Neuronal stem cell (in vitro differentiated cells): ENCODE measurements at regions not wholly inside any gene's neighbourhood (a gene's known extent, or its start where the extent isn't known, plus 50 kb on each side); places are given as distances from the start of the nearest gene placed in this dataset.

ENCODE experiments used
- DNase-seq: peaks from one replicate; pipeline ENCODE4 v3.0.0-alpha.2; 2013; ENCODE audit warnings: low spot score
- H2AFZ ChIP-seq: one replicate; pipeline ENCODE4 v1.6.1; 2013; ENCODE audit warnings: mild to moderate bottlenecking, low read length, inconsistent platforms
- H2AK5ac ChIP-seq: 2 replicates; pipeline ENCODE4 v1.6.1; 2013; ENCODE audit warnings: low read depth, mild to moderate bottlenecking, inconsistent platforms, low read length, moderate library complexity, mixed read lengths
- H2BK120ac ChIP-seq: 2 replicates; pipeline ENCODE4 v1.6.1; 2013; ENCODE audit warnings: low read depth, mild to moderate bottlenecking, inconsistent platforms, low read length, moderate library complexity, mixed read lengths
- H2BK12ac ChIP-seq: one replicate; pipeline ENCODE4 v1.6.1; 2013; ENCODE audit warnings: low read length, inconsistent platforms
- H2BK15ac ChIP-seq: 2 replicates; pipeline ENCODE4 v1.6.1; 2013; ENCODE audit warnings: mild to moderate bottlenecking, low read length, inconsistent platforms, mixed read lengths
- H2BK5ac ChIP-seq: one replicate; pipeline ENCODE4 v1.6.1; 2013; ENCODE audit warnings: inconsistent platforms, mild to moderate bottlenecking, low read length, moderate library complexity
- H3K14ac ChIP-seq: one replicate; pipeline ENCODE4 v1.6.1; 2013; ENCODE audit warnings: low read length, inconsistent platforms
- H3K18ac ChIP-seq: 2 replicates; pipeline ENCODE4 v1.6.1; 2013; ENCODE audit warnings: low read length, inconsistent platforms
- H3K23ac ChIP-seq: 2 replicates; pipeline ENCODE4 v1.6.1; 2013; ENCODE audit warnings: low read depth, mild to moderate bottlenecking, mixed read lengths, low read length, inconsistent platforms; ENCODE audit not compliant: poor library complexity
- H3K27ac ChIP-seq: replicated peaks from 3 replicates; pipeline ENCODE4 v1.5.1; 2013; ENCODE audit warnings: low read length, inconsistent platforms
- H3K27me3 ChIP-seq, 3 experiments: 2 replicates each; pipeline ENCODE4 v1.6.1; 2013; ENCODE audit warnings: low read length in 3 of 3, mild to moderate bottlenecking in 2 of 3, inconsistent platforms in 1 of 3, low read depth in 1 of 3, mixed read lengths in 1 of 3, moderate library complexity in 1 of 3; ENCODE audit not compliant: control insufficient read depth in 3 of 3, insufficient read depth in 3 of 3
- H3K36me3 ChIP-seq, 2 donors: replicated peaks in 1 of 2; 2 replicates each; pipeline ENCODE4 v1.6.1; 2013; ENCODE audit warnings: low read length in 2 of 2; ENCODE audit not compliant: control insufficient read depth in 2 of 2, insufficient read depth in 2 of 2
- H3K4ac ChIP-seq: 2 replicates; pipeline ENCODE4 v1.6.1; 2013; ENCODE audit warnings: inconsistent platforms, mild to moderate bottlenecking, low read length, moderate library complexity
- H3K4me1 ChIP-seq, 2 donors: 1 replicate in 1 of 2; 2 replicates in 1 of 2; pipeline ENCODE4 v1.6.1; 2013; ENCODE audit warnings: low read length in 2 of 2, low read depth in 1 of 2; ENCODE audit not compliant: control insufficient read depth in 2 of 2, insufficient read depth in 1 of 2
- H3K4me2 ChIP-seq: one replicate; pipeline ENCODE4 v1.6.1; 2013; ENCODE audit warnings: mild to moderate bottlenecking, low read length, inconsistent platforms; ENCODE audit not compliant: insufficient read depth, poor library complexity, severe bottlenecking
- H3K4me3 ChIP-seq, 2 donors: 2 replicates each; pipeline ENCODE4 v1.5.1; 2013; ENCODE audit warnings: low read length in 2 of 2, mild to moderate bottlenecking in 2 of 2, inconsistent platforms in 1 of 2, moderate library complexity in 1 of 2
- H3K79me1 ChIP-seq: one replicate; pipeline ENCODE4 v1.6.1; 2013; ENCODE audit warnings: low read depth, mild to moderate bottlenecking, inconsistent platforms, low read length, moderate library complexity
- H3K9ac ChIP-seq: one replicate; pipeline ENCODE4 v1.6.1; 2013; ENCODE audit warnings: mild to moderate bottlenecking, low read depth, low read length, inconsistent platforms; ENCODE audit not compliant: poor library complexity
- H3K9me3 ChIP-seq, 2 donors: replicated peaks in 1 of 2; 2 replicates each; pipeline versions ENCODE3 to v1.6.1; 2013; ENCODE audit warnings: low read length in 2 of 2, mild to moderate bottlenecking in 2 of 2, inconsistent platforms in 1 of 2, low read depth in 1 of 2, mixed read lengths in 1 of 2, moderate library complexity in 1 of 2; ENCODE audit not compliant: control insufficient read depth in 2 of 2, insufficient read depth in 1 of 2
- H4K8ac ChIP-seq: one replicate; pipeline ENCODE4 v1.6.1; 2013; ENCODE audit warnings: low read depth, mild to moderate bottlenecking, inconsistent platforms, low read length, moderate library complexity
- H4K91ac ChIP-seq: one replicate; pipeline ENCODE4 v1.6.1; 2013; ENCODE audit warnings: low read length, low read depth, mild to moderate bottlenecking, inconsistent platforms; ENCODE audit not compliant: poor library complexity
- WGBS, 2 donors: extraction: QIAGEN DNeasy Blood & Tissue Kit; methylation state at CpG; one replicate each; pipeline ENCODE4 v1.1.7; 2013; ENCODE audit warnings: missing lambda C conversion rate in 2 of 2, mixed read lengths in 1 of 2; ENCODE audit not compliant: insufficient read length in 2 of 2, insufficient replicate concordance in 1 of 2; ENCODE audit errors: extremely low coverage in 2 of 2; 5-methylcytosine and 5-hydroxymethylcytosine counted together

DNA sequence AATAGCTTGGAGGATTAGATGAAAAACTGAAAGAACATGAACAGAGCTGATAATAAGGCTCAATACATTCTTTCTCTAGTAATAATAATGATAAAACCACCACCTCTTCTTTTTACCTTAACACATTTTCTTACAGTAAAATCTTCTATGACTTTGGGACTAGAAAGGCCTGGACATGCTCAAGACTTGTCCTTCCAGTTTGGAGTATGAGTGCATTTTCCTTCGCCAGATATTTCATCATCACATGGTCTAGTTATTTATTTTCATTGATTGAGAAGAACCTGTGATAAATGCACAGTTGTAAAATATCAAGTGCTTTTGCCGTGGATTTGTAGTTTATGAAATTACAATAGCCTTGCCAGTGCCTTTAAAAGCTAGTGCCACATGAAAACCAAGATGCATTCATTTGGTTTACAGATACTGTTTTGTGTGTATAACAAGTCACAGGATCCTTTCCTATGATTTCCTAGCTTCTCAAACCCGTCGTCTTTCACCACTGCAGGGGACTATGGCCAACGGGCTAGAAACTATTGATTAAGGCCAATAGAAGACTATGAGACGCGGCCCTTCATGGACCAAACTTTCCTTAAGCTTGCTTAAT lies 200.2 kb upstream of the ZNF217 start:
- Histone ChIP-seq H2BK5ac (no peak overlapping the region), H2BK120ac (no peak overlapping the region), H3K14ac (no peak overlapping the region), H3K4me1 (peaks cover 0 to 6% of the 10 kb centered on the region in 2 donors), H2BK12ac (no peak overlapping the region), H3K27ac (no peak overlapping the region), H3K4me3 (no peak overlapping the region), H4K8ac (no peak overlapping the region), H2AFZ (no peak overlapping the region), H3K23ac (no peak overlapping the region), H3K18ac (no peak overlapping the region), H3K79me1 (no peaks in the 10 kb centered on the region), H3K4ac (no peak overlapping the region), H3K36me3 (no peaks in the 10 kb centered on the region), H3K4me2 (no peak overlapping the region), H2BK15ac (no peak overlapping the region), H4K91ac (no peak overlapping the region), H2AK5ac (no peak overlapping the region), H3K9ac (no peak overlapping the region), H3K27me3 (no peaks in the 10 kb centered on the region), H3K9me3 (peaks cover 0 to 2% of the 10 kb centered on the region in 2 donors)
- WGBS, 2 donors, result no CpG with 5 or more reads among the region's 7 CpGs
- no peak for DNase-seq

DNA sequence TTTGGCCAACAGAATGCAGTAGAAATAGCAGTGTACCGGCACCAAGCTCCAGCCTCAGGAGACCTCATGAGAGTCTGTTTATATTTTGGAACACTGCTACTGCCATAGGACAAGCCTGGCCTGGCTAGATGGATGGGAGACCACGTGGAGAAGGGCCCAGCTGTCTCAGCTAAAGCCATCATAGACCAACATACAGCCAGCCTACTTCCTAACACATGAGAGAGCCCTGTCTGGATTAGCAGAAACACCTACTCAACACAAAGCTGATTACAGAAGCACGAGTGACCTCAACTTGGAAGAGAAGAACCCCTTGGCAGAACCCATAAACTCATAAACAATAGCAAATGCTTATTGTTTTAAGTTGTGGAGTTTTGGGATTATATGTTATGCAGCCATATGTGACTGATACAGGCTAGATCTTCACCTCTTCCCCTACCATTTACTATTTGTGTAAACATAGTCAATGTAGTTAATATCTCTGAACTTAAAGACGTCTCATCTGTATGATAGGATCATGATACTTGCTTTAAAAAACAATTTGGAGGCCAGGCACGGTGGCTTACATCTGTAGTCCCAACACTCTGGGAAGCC lies 199.4 kb upstream of the ZNF217 start:
- H3K4me1 ChIP-seq, result peaks cover 0 to 6% of the 10 kb centered on the region in 2 donors
- no peak overlapping the region for H2AK5ac ChIP-seq
- H2BK12ac ChIP-seq, result no peak overlapping the region
- H3K4me2 ChIP-seq, result no peak overlapping the region
- H4K8ac ChIP-seq, result no peak overlapping the region
- no peaks in the 10 kb centered on the region for H3K27me3 ChIP-seq
- no peaks in the 10 kb centered on the region for H3K36me3 ChIP-seq
- no peak overlapping the region for H3K14ac ChIP-seq
- no peak overlapping the region for H2BK15ac ChIP-seq
- WGBS, 2 donors, result no CpG with 5 or more reads among the region's 5 CpGs
- H3K4me3 ChIP-seq, result no peak overlapping the region
- no peak overlapping the region for H2BK5ac ChIP-seq
- H3K79me1 ChIP-seq, result no peaks in the 10 kb centered on the region
- no peak overlapping the region for H4K91ac ChIP-seq
- no peak overlapping the region for H2AFZ ChIP-seq
- H3K23ac ChIP-seq, result no peak overlapping the region
- no peak overlapping the region for H3K27ac ChIP-seq
- no peak overlapping the region for H3K18ac ChIP-seq
- DNase-seq, result no peak
- H3K9me3 ChIP-seq, result peaks cover 0 to 2% of the 10 kb centered on the region in 2 donors
- H2BK120ac ChIP-seq, result no peak overlapping the region
- H3K9ac ChIP-seq, result no peak overlapping the region
- no peak overlapping the region for H3K4ac ChIP-seq

DNA sequence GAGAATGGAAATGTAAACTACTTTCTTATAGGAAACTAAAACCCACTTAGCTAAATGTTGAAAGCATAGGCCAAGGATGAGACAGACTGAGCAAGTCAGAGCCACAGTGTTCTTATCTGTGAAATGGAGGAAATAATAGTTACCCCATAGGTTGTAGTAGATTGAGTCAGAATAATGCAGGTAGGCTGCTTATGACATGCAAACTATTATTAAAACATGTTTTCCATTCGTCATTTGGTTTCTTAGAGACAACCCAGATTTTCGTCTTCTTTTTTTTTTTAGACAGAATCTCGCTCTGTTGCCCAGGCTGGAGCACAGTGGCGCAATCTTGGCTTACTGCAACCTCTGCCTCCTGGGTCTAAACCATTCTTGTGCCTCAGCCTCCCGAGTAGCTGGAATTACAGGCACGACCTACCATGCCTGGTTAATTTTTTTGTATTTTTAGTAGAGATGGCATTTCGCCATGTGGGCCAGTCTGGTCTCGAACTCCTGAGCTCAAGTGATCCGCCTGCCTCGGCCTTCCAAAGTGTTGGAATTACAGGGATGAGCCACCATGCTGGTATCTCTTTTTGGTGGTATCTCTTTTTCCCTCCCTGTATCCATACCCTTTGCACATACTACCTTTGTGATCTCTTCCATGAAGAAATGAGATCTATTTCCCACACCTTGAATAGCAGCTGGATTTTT lies 196.5 kb upstream of the ZNF217 start:
- Histone ChIP-seq H2BK15ac (no peak overlapping the region), H3K9ac (no peak overlapping the region), H3K18ac (no peak overlapping the region), H3K27me3 (no peaks in the 10 kb centered on the region), H2BK5ac (no peak overlapping the region), H4K8ac (no peak overlapping the region), H3K4me3 (no peak overlapping the region), H3K79me1 (no peaks in the 10 kb centered on the region), H4K91ac (no peak overlapping the region), H3K14ac (no peak overlapping the region), H3K9me3 (peaks cover 0 to 2% of the 10 kb centered on the region in 2 donors), H3K23ac (no peak overlapping the region), H3K4ac (no peak overlapping the region), H2BK120ac (no peak overlapping the region), H3K4me1 (peaks cover 5 to 9% of the 10 kb centered on the region in 2 donors), H3K36me3 (no peaks in the 10 kb centered on the region), H2AK5ac (no peak overlapping the region), H2BK12ac (no peak overlapping the region), H3K27ac (no peak overlapping the region), H2AFZ (no peak overlapping the region), H3K4me2 (no peak overlapping the region)
- no CpG with 5 or more reads among the region's 10 CpGs for WGBS, 2 donors
- no peak for DNase-seq

DNA sequence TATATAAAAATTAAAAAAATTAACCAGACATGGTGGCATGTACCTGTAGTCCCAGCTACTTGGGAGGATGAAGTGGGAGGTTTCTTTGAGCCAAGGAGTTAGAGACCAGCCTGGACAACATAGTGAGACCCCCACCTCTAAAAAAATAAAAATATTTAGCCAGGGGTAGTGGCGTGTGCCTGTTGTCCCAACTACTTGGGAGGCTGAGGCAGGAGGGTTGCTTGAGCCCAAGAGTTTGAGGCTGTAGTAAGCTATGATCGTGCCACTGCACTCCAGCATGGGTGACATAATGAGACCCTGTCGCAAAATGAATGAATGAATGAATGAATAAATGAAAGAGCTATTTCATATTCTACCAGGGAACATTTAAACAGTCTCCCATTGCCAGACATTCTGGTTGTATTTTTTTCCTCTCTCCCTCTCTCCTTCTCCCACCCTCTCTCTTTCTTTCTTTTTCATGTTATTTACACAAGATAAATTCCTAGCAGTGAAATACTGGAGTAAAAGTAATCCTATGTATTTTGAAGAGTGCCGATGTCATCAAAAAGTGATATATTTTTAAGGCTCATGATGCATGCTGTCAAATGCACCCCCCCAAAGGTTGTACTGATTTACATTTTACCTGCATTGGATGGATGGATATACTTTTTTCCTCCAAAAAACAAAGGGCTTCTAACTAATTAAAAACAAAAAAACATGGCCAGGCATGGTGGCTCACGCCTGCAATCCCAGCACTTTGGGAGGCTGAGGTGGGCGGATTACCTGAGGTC lies 194.8 kb upstream of the ZNF217 start:
- Histone ChIP-seq H2AFZ (no peak overlapping the region), H3K27ac (no peak overlapping the region), H3K4me3 (no peak overlapping the region), H3K4me1 (peaks cover 5 to 7% of the 10 kb centered on the region in 2 donors), H3K23ac (no peak overlapping the region), H4K8ac (no peak overlapping the region), H3K27me3 (no peaks in the 10 kb centered on the region), H2BK120ac (no peak overlapping the region), H2BK15ac (no peak overlapping the region), H3K79me1 (no peaks in the 10 kb centered on the region), H2BK5ac (no peak overlapping the region), H3K9me3 (peaks cover 0 to 2% of the 10 kb centered on the region in 2 donors), H4K91ac (no peak overlapping the region), H2AK5ac (no peak overlapping the region), H3K36me3 (no peaks in the 10 kb centered on the region), H3K4me2 (no peak overlapping the region), H3K4ac (no peak overlapping the region), H3K14ac (no peak overlapping the region), H3K18ac (no peak overlapping the region), H3K9ac (no peak overlapping the region), H2BK12ac (no peak overlapping the region)
- DNase-seq, result no peak
- WGBS, 2 donors, result no CpG with 5 or more reads among the region's 6 CpGs
